GM19240 (cell line): ENCODE measurements at regions not wholly inside any gene's neighbourhood (a gene's known extent, or its start where the extent isn't known, plus 50 kb on each side); places are given as distances from the start of the nearest gene placed in this dataset.

Experiments
- DNase-seq: peaks from one replicate; pipeline ENCODE4 v3.0.0; 2011; ENCODE audit warnings: low spot score; ENCODE audit not compliant: insufficient read length

- DNase-seq = no peak
Measured at GRCh38 chr7:155213955-155214740, 83.5 kb upstream of the INSIG1 start.

GRCh38 chr7:155215576-155216325 is 81.9 kb upstream of the INSIG1 start:
- no peak for DNase-seq

- DNase-seq = no peak
Measured at GRCh38 chr7:155216475-155217272, 81.0 kb upstream of the INSIG1 start.

- DNase-seq = no peak
Measured at GRCh38 chr7:155217634-155218033, 80.0 kb upstream of the INSIG1 start.

GRCh38 chr7:155218276-155219153 is 79.2 kb upstream of the INSIG1 start:
- DNase-seq = no peak

- DNase-seq = no peak
Measured at GRCh38 chr7:155219154-155219531, 78.5 kb upstream of the INSIG1 start.

- no peak for DNase-seq
Measured at GRCh38 chr7:155219947-155220769, 77.5 kb upstream of the INSIG1 start.

GRCh38 chr7:155220903-155221302 is 76.8 kb upstream of the INSIG1 start:
- no peak for DNase-seq

- DNase-seq = no peak
Measured at GRCh38 chr7:155221547-155221946, 76.1 kb upstream of the INSIG1 start.

- no peak for DNase-seq
Measured at GRCh38 chr7:155222061-155222460, 75.6 kb upstream of the INSIG1 start.

GRCh38 chr7:155222573-155222972 is 75.1 kb upstream of the INSIG1 start:
- DNase-seq = no peak

- DNase-seq = no peak
Measured at GRCh38 chr7:155223021-155223420, 74.7 kb upstream of the INSIG1 start.

GRCh38 chr7:155223503-155223902 is 74.2 kb upstream of the INSIG1 start:
- DNase-seq = no peak

GRCh38 chr7:155224116-155224811 is 73.4 kb upstream of the INSIG1 start:
- DNase-seq = no peak

- DNase-seq = no peak
Measured at GRCh38 chr7:155225095-155225494, 72.6 kb upstream of the INSIG1 start.

- DNase-seq = no peak
Measured at GRCh38 chr7:155225516-155225915, 72.2 kb upstream of the INSIG1 start.

GRCh38 chr7:155226261-155227003 is 71.2 kb upstream of the INSIG1 start:
- DNase-seq = no peak

- no peak for DNase-seq
Measured at GRCh38 chr7:155227004-155227787, 70.5 kb upstream of the INSIG1 start.
